Naive thymus-derived CD4-positive, alpha-beta T cell (primary cell): ENCODE measurements at regions not wholly inside any gene's neighbourhood (a gene's known extent, or its start where the extent isn't known, plus 50 kb on each side); places are given as distances from the start of the nearest gene placed in this dataset.

ENCODE experiments used
- ATAC-seq: fragments of 150-1000 bp; cut with Tn5 transposase; 2 replicates; pipeline ENCODE4 v1.10.0; 2021; ENCODE audit warnings: mild to moderate bottlenecking, moderate library complexity
- CTCF ChIA-PET: fragments of 350-600 bp; sonication (Branson Sonifier 250); formaldehyde crosslinking; loops from one replicate; lab custom pipeline; 2021; ENCODE audit warnings: antibody characterized with exemption; lab: Charles Lee
- POLR2A ChIA-PET: fragments of 350-600 bp; sonication (Branson Sonifier 250); formaldehyde crosslinking; loops from one replicate; lab custom pipeline; 2021; ENCODE audit warnings: antibody characterized with exemption, inconsistent platforms; lab: Charles Lee
- DNase-seq, 9 donors: peaks; one replicate each; pipeline versions ENCODE4 v3.0.0 to v3.0.0-alpha.2; 2020 to 2022; ENCODE audit warnings: mixed read lengths in 1 of 9
- H3K27ac ChIP-seq: one replicate; pipeline ENCODE4 v1.7.0; 2013; ENCODE audit warnings: mild to moderate bottlenecking, low read depth, low read length, moderate library complexity
- H3K27me3 ChIP-seq, 2 donors: one replicate each; pipeline ENCODE4 v1.7.0; 2013; ENCODE audit warnings: low read length in 2 of 2, mild to moderate bottlenecking in 2 of 2, moderate library complexity in 2 of 2; ENCODE audit not compliant: control insufficient read depth in 2 of 2, insufficient read depth in 2 of 2
- H3K36me3 ChIP-seq, 3 experiments: 1 replicate in 2 of 3; 2 replicates in 1 of 3; pipeline ENCODE4 v1.7.0; 2013; ENCODE audit warnings: low read length in 3 of 3, mild to moderate bottlenecking in 3 of 3, moderate library complexity in 1 of 3; ENCODE audit not compliant: insufficient read depth in 3 of 3, control insufficient read depth in 2 of 3
- H3K4me1 ChIP-seq, 2 donors: one replicate each; pipeline ENCODE4 v1.7.0; 2013; ENCODE audit warnings: low read length in 2 of 2, mild to moderate bottlenecking in 2 of 2, moderate library complexity in 1 of 2; ENCODE audit not compliant: control insufficient read depth in 2 of 2, insufficient read depth in 2 of 2
- H3K4me3 ChIP-seq: 2 replicates; pipeline ENCODE4 v1.7.0; 2013; ENCODE audit warnings: mild to moderate bottlenecking, low read length
- H3K9me3 ChIP-seq, 3 experiments: 1 replicate in 2 of 3; 2 replicates in 1 of 3; pipeline ENCODE4 v1.7.0; 2013; ENCODE audit warnings: low read length in 3 of 3; ENCODE audit not compliant: control insufficient read depth in 2 of 3
- H3K27ac Mint-ChIP-seq, 9 donors: one replicate each; pipeline ENCODE4 v1.8.0; 2020 to 2022; ENCODE audit warnings: mixed read lengths in 9 of 9, mild to moderate bottlenecking in 8 of 9, moderate library complexity in 5 of 9, inconsistent platforms in 2 of 9
- H3K27me3 Mint-ChIP-seq, 5 donors: one replicate each; pipeline ENCODE4 v1.8.0; 2021 to 2022; ENCODE audit warnings: mixed read lengths in 5 of 5, mild to moderate bottlenecking in 1 of 5
- H3K36me3 Mint-ChIP-seq, 5 donors: one replicate each; pipeline ENCODE4 v1.8.0; 2020 to 2022; ENCODE audit warnings: mixed read lengths in 5 of 5, mild to moderate bottlenecking in 3 of 5, inconsistent platforms in 1 of 5
- H3K4me1 Mint-ChIP-seq, 7 donors: one replicate each; pipeline ENCODE4 v1.8.0; 2020 to 2022; ENCODE audit warnings: mixed read lengths in 7 of 7, mild to moderate bottlenecking in 3 of 7, inconsistent platforms in 1 of 7
- H3K4me3 Mint-ChIP-seq, 10 donors: one replicate each; pipeline ENCODE4 v1.8.0; 2020 to 2022; ENCODE audit warnings: mild to moderate bottlenecking in 10 of 10, mixed read lengths in 10 of 10, moderate library complexity in 6 of 10, inconsistent platforms in 2 of 10
- H3K9me3 Mint-ChIP-seq, 11 donors: one replicate each; pipeline ENCODE4 v1.8.0; 2020 to 2022; ENCODE audit warnings: mixed read lengths in 11 of 11, mild to moderate bottlenecking in 4 of 11, inconsistent platforms in 1 of 11, moderate library complexity in 1 of 11
- intact Hi-C, 2 donors: fragments of 100-400 bp; cut with micrococcal nuclease; formaldehyde crosslinking; loops; one replicate each; pipeline ENCODE4 v1.15.1; 2023

GRCh38 chr13:84574851-84575250 lies 692.6 kb upstream of the SLITRK1 start:
- Histone ChIP-seq H3K4me1 (no peaks in the 10 kb centered on the region), H3K4me3 (no peak overlapping the region), H3K27ac (no peak overlapping the region), H3K27me3 (no peaks in the 10 kb centered on the region), H3K36me3 (no peaks in the 10 kb centered on the region), H3K9me3 (no peaks in the 10 kb centered on the region)
- Mint-ChIP-seq H3K9me3 (no peaks in the 10 kb centered on the region), H3K27ac (no peak overlapping the region), H3K4me3 (no peak overlapping the region), H3K36me3 (no peaks in the 10 kb centered on the region), H3K4me1 (no peaks in the 10 kb centered on the region), H3K27me3 (no peaks in the 10 kb centered on the region)
- DNase-seq = no peak
- CTCF ChIA-PET = no interaction called here
- POLR2A ChIA-PET = no interaction called here
- ATAC-seq = no peak
- intact Hi-C loops = no loop called here

- Histone ChIP-seq H3K27ac (no peak overlapping the region), H3K36me3 (no peaks in the 10 kb centered on the region), H3K9me3 (no peaks in the 10 kb centered on the region), H3K4me3 (no peak overlapping the region), H3K27me3 (no peaks in the 10 kb centered on the region), H3K4me1 (no peaks in the 10 kb centered on the region)
- ATAC-seq = no peak
- H3K36me3 Mint-ChIP-seq = peaks cover 0 to 5% (median 0%) of the 10 kb centered on the region in 5 donors
- no peak overlapping the region for H3K27ac Mint-ChIP-seq
- H3K4me3 Mint-ChIP-seq = no peak overlapping the region
- intact Hi-C loops = no loop called here
- peaks cover 0 to 10% (median 0%) of the 10 kb centered on the region in 11 donors for H3K9me3 Mint-ChIP-seq
- CTCF ChIA-PET = no interaction called here
- H3K4me1 Mint-ChIP-seq = no peaks in the 10 kb centered on the region
- DNase-seq = no peak
- no peaks in the 10 kb centered on the region for H3K27me3 Mint-ChIP-seq
- POLR2A ChIA-PET = no interaction called here
Observed at GRCh38 chr13:84571264-84571663, 689.0 kb upstream of the SLITRK1 start.

GRCh38 chr13:84570831-84571230 lies 688.6 kb upstream of the SLITRK1 start:
- intact Hi-C loops = no loop called here
- POLR2A ChIA-PET = no interaction called here
- ATAC-seq = no peak

DNA sequence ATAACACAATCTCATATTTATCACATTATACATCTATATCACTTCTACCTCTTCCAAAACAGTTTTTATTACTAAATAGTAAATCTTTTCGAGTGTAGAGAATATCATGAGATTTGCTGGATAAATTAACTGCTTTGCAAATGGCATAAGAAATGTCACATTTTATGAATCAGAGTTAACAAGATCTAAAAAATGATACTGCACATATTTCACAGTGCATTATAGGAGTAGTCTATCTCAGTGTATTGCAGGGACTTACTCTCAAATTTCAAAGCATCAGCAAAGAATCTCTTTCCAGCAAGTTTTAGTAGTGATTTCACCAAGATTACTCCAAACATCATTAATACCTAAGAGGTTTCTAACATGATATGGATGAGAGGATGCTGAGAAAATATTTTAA lies 687.1 kb upstream of the SLITRK1 start:
- no peak overlapping the region for H3K4me3 ChIP-seq
- H3K4me1 ChIP-seq = no peaks in the 10 kb centered on the region
- ATAC-seq (no peak), DNase-seq (no peak)
- Mint-ChIP-seq H3K27me3 (no peaks in the 10 kb centered on the region), H3K36me3 (peaks cover 0 to 5% (median 0%) of the 10 kb centered on the region in 5 donors), H3K4me3 (no peak overlapping the region), H3K9me3 (peaks cover 0 to 12% (median 0%) of the 10 kb centered on the region in 11 donors), H3K27ac (no peak overlapping the region), H3K4me1 (no peaks in the 10 kb centered on the region)
- POLR2A ChIA-PET = no interaction called here
- H3K9me3 ChIP-seq = no peaks in the 10 kb centered on the region
- H3K27ac ChIP-seq = no peak overlapping the region
- no peaks in the 10 kb centered on the region for H3K27me3 ChIP-seq
- CTCF ChIA-PET = no interaction called here
- H3K36me3 ChIP-seq = no peaks in the 10 kb centered on the region
- intact Hi-C loops = no loop called here

More at GRCh38 chr13:84570831-84571230, 688.6 kb upstream of the SLITRK1 start:
- Mint-ChIP-seq H3K36me3 (peaks cover 0 to 5% (median 0%) of the 10 kb centered on the region in 5 donors), H3K4me1 (no peaks in the 10 kb centered on the region), H3K9me3 (peaks cover 0 to 10% (median 0%) of the 10 kb centered on the region in 11 donors), H3K27ac (no peak overlapping the region), H3K27me3 (no peaks in the 10 kb centered on the region), H3K4me3 (no peak overlapping the region)
- Histone ChIP-seq H3K27ac (no peak overlapping the region), H3K4me1 (no peaks in the 10 kb centered on the region), H3K9me3 (no peaks in the 10 kb centered on the region), H3K36me3 (no peaks in the 10 kb centered on the region), H3K4me3 (no peak overlapping the region), H3K27me3 (no peaks in the 10 kb centered on the region)
- CTCF ChIA-PET = no interaction called here
- DNase-seq = no peak

GRCh38 chr13:84567848-84568247 lies 685.6 kb upstream of the SLITRK1 start:
- Histone ChIP-seq H3K36me3 (no peaks in the 10 kb centered on the region), H3K9me3 (no peaks in the 10 kb centered on the region), H3K27ac (no peak overlapping the region), H3K27me3 (no peaks in the 10 kb centered on the region), H3K4me3 (no peak overlapping the region), H3K4me1 (no peaks in the 10 kb centered on the region)
- DNase-seq = no peak
- POLR2A ChIA-PET = no interaction called here
- Mint-ChIP-seq H3K4me1 (no peaks in the 10 kb centered on the region), H3K27me3 (no peaks in the 10 kb centered on the region), H3K4me3 (no peak overlapping the region), H3K27ac (no peak overlapping the region), H3K9me3 (peaks cover 0 to 12% (median 0%) of the 10 kb centered on the region in 11 donors), H3K36me3 (peaks cover 0 to 5% (median 0%) of the 10 kb centered on the region in 5 donors)
- ATAC-seq = no peak
- intact Hi-C loops = no loop called here
- CTCF ChIA-PET = no interaction called here

DNA sequence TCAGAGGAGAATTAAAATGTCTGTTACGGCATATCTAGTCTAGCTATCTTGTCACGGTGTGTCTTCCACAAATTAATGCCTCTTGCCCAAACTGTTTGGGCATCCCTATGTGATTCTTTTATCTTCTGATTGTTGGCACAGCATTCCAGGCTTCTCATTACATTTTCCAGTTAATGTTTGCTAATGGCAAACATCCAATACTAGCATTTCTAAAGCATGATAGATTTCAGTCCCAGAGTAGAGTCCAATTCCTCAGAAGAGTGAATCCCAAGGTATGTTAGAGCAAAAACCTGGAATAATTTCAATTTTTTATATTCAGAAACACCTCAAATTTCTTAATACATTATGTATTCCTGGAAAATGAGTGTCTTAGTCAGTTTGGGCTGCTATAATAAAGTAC lies 684.5 kb upstream of the SLITRK1 start:
- ChIA-PET CTCF (no interaction called here), POLR2A (no interaction called here)
- ATAC-seq (no peak), DNase-seq (no peak)
- no peaks in the 10 kb centered on the region for H3K4me1 Mint-ChIP-seq
- Histone ChIP-seq H3K4me1 (no peaks in the 10 kb centered on the region), H3K27me3 (no peaks in the 10 kb centered on the region), H3K4me3 (no peak overlapping the region), H3K36me3 (no peaks in the 10 kb centered on the region), H3K27ac (no peak overlapping the region), H3K9me3 (no peaks in the 10 kb centered on the region)
- H3K4me3 Mint-ChIP-seq = no peak overlapping the region
- H3K27ac Mint-ChIP-seq = no peak overlapping the region
- intact Hi-C loops = no loop called here
- H3K27me3 Mint-ChIP-seq = no peaks in the 10 kb centered on the region
- H3K9me3 Mint-ChIP-seq = peaks cover 0 to 13% (median under 1%) of the 10 kb centered on the region in 11 donors
- peaks cover 0 to 5% (median 0%) of the 10 kb centered on the region in 5 donors for H3K36me3 Mint-ChIP-seq

DNA sequence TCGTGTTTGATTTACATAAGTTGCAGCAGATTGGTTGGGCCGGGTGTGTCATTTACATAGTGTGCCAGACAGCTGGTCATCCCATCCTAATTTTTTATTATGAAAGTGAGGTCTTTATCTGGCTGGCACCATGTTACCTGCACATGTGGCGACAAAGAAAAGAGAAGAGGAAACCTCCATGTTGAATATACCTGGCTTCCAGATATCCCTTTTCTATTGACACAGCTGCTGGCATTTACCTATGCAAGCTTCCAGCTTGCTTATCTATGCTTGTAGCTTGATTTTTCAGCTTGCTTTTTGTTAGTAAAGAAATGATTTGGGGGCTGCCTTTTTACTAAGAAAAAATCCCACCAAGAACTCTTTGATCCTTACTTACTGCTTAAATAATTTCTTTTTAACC lies 681.3 kb upstream of the SLITRK1 start:
- Histone ChIP-seq H3K4me3 (no peak overlapping the region), H3K27me3 (no peaks in the 10 kb centered on the region), H3K36me3 (no peaks in the 10 kb centered on the region), H3K27ac (no peak overlapping the region), H3K4me1 (no peaks in the 10 kb centered on the region), H3K9me3 (no peaks in the 10 kb centered on the region)
- intact Hi-C loops = no loop called here
- DNase-seq (no peak), ATAC-seq (no peak)
- H3K27ac Mint-ChIP-seq = no peak overlapping the region
- CTCF ChIA-PET = interaction anchor here (0.5 kb wide), 1 partner anchor 8 kb away, joined by 3 read pairs; no protein-coding TSS in a partner anchor
- no peaks in the 10 kb centered on the region for H3K27me3 Mint-ChIP-seq
- no peak overlapping the region for H3K4me3 Mint-ChIP-seq
- POLR2A ChIA-PET = no interaction called here
- peaks cover 0 to 20% (median 6%) of the 10 kb centered on the region in 11 donors for H3K9me3 Mint-ChIP-seq
- H3K36me3 Mint-ChIP-seq = peaks cover 0 to 5% (median 0%) of the 10 kb centered on the region in 5 donors
- no peaks in the 10 kb centered on the region for H3K4me1 Mint-ChIP-seq
